K562 (cell line): ENCODE measurements at regions not wholly inside any gene's neighbourhood (a gene's known extent, or its start where the extent isn't known, plus 50 kb on each side); places are given as distances from the start of the nearest gene placed in this dataset.

ENCODE experiments used
- ATAC-seq: fragments of 200-7000 bp; cut with Tn5 transposase; 3 replicates; pipeline ENCODE4 v1.9.1; 2020; ENCODE audit warnings: moderate library complexity
- BruUV-seq: library from RNA; stranded (reverse); fragments of 400-500 nt; replicated peaks from 2 replicates; lab custom pipeline; 2021; lab: Mats Ljungman, UMichigan
- CTCF ChIA-PET: fragments of 300-600 bp; formaldehyde crosslinking; extraction: SDS; loops from one replicate; lab custom pipeline; 2021; ENCODE audit warnings: low intra/inter-chr PET ratio; lab: Yijun Ruan, JAX
- POLR2A ChIA-PET: fragments of 300-600, 350-650 bp; sonication (Branson Sonifier 250); formaldehyde crosslinking; extraction: SDS; loops from one replicate; lab custom pipeline; 2021; ENCODE audit warnings: antibody characterized with exemption, inconsistent platforms; lab: Yijun Ruan, JAX
- DNase-seq, 4 experiments: peaks; one replicate each; pipeline versions ENCODE4 v3.0.0 to v3.0.0-alpha.2; 2011 to 2018; ENCODE audit warnings: low spot score in 3 of 4, mixed read lengths in 3 of 4; ENCODE audit errors: extremely low read depth in 1 of 4
- FAIRE-seq: peaks from 2 replicates; lab custom pipeline; 2011; peaks lifted over from hg19 to GRCh38; lab: Jason Lieb, UNC
- H2AFZ ChIP-seq: 2 replicates; pipeline ENCODE4 v1.6.0; 2011; ENCODE audit warnings: low read depth, low read length, control low read depth, inconsistent platforms
- H3K27ac ChIP-seq: fragments of 200-600 bp; 3 replicates; pipeline ENCODE4 v1.8.0; 2011; ENCODE audit warnings: low read depth, mild to moderate bottlenecking, control low read depth, inconsistent platforms, low read length, moderate library complexity, mixed read lengths; ENCODE audit errors: extremely low read depth
- H3K27me3 ChIP-seq, 2 experiments: fragments of 300-600 bp in 1 of 2; 2 replicates in 1 of 2; 3 replicates in 1 of 2; pipeline versions ENCODE4 v1.6.0 to v1.8.0; 2011; ENCODE audit warnings: inconsistent platforms in 2 of 2, low read length in 2 of 2, mild to moderate bottlenecking in 1 of 2, mixed read lengths in 1 of 2, moderate library complexity in 1 of 2; ENCODE audit not compliant: control insufficient read depth in 2 of 2, insufficient read depth in 2 of 2
- H3K36me3 ChIP-seq: fragments of 300-600 bp; 3 replicates; pipeline ENCODE4 v1.8.0; 2011; ENCODE audit warnings: mild to moderate bottlenecking, low read length, inconsistent platforms; ENCODE audit not compliant: control insufficient read depth, insufficient read depth
- H3K4me1 ChIP-seq, 2 experiments: fragments of 200-600 bp in 1 of 2; replicated peaks in 1 of 2; 2 replicates in 1 of 2; 3 replicates in 1 of 2; pipeline versions ENCODE4 v1.5.1 to v1.8.0; 2011; ENCODE audit warnings: inconsistent platforms in 2 of 2, low read length in 2 of 2, mild to moderate bottlenecking in 1 of 2, mixed read lengths in 1 of 2, moderate library complexity in 1 of 2; ENCODE audit not compliant: control insufficient read depth in 2 of 2, insufficient read depth in 2 of 2
- H3K4me2 ChIP-seq: 2 replicates; pipeline ENCODE4 v1.6.1; 2011; ENCODE audit warnings: low read length, control low read depth, inconsistent platforms, mixed read lengths; ENCODE audit not compliant: insufficient read depth
- H3K4me3 ChIP-seq: fragments of 200-600 bp; sonication (generic), shearing (Covaris generic); 2 replicates; pipeline ENCODE4 v1.5.1; 2016; ENCODE audit warnings: control low read depth, inconsistent platforms
- H3K79me2 ChIP-seq: fragments of 200-600 bp; 3 replicates; pipeline ENCODE4 v1.8.0; 2011; ENCODE audit warnings: low read length, inconsistent platforms; ENCODE audit not compliant: control insufficient read depth, insufficient read depth
- H3K9ac ChIP-seq, 2 experiments: 2 replicates each; pipeline versions ENCODE4 v1.6.0 to v1.6.1; 2011; ENCODE audit warnings: low read depth in 2 of 2, low read length in 2 of 2, control low read depth in 1 of 2, inconsistent platforms in 1 of 2, mild to moderate bottlenecking in 1 of 2, mixed read lengths in 1 of 2; ENCODE audit not compliant: insufficient read depth in 1 of 2
- H3K9me1 ChIP-seq: one replicate; pipeline ENCODE4 v1.6.0; 2011; ENCODE audit warnings: inconsistent platforms, mild to moderate bottlenecking, low read length, moderate library complexity; ENCODE audit not compliant: control insufficient read depth, insufficient read depth
- H3K9me3 ChIP-seq: replicated peaks from 2 replicates; pipeline ENCODE4 v1.5.1; 2011; ENCODE audit warnings: low read depth, low read length, inconsistent platforms; ENCODE audit not compliant: control insufficient read depth, insufficient read depth
- H4K20me1 ChIP-seq: replicated peaks from 2 replicates; pipeline ENCODE4 v1.6.1; 2011; ENCODE audit warnings: low read length, inconsistent platforms, mixed read lengths; ENCODE audit not compliant: control insufficient read depth, insufficient read depth
- BHLHE40 ChIP-seq: IDR thresholded peaks from 2 replicates; pipeline ENCODE4 v1.6.1; 2011; ENCODE audit warnings: low read length, improper control_type of control experiment
- GTF2A2 ChIP-seq: IDR thresholded peaks from 2 replicates; pipeline ENCODE4 v1.6.1; 2016; ENCODE audit warnings: mild to moderate bottlenecking, missing genetic modification characterization, missing compliant biosample characterization
- PATZ1 ChIP-seq: fragments of 250-450 bp; sonication (Bioruptor Pico); IDR thresholded peaks from 2 replicates; pipeline ENCODE4 v1.5.0; 2020; ENCODE audit warnings: mild to moderate bottlenecking, borderline replicate concordance
- POLR2G ChIP-seq: fragments of 200-400 bp; formaldehyde crosslinking; IDR thresholded peaks from 2 replicates; pipeline ENCODE4 v1.6.1; 2017; ENCODE audit warnings: low read depth, mild to moderate bottlenecking, antibody characterized with exemption, low read length, moderate library complexity
- RBM17 ChIP-seq: fragments of 200-400 bp; formaldehyde crosslinking; IDR thresholded peaks from 2 replicates; pipeline ENCODE4 v1.6.1; 2017; ENCODE audit warnings: low read depth, mild to moderate bottlenecking, low read length, borderline replicate concordance
- SETDB1 ChIP-seq: IDR thresholded peaks from one replicate; pipeline ENCODE4 v1.6.1; 2012; ENCODE audit warnings: low read length, control low read depth, inconsistent platforms
- SUPT5H ChIP-seq: fragments of 450-650 bp; IDR thresholded peaks from 2 replicates; pipeline ENCODE4 v1.6.1; 2016
- USF2 ChIP-seq: sonication (generic); formaldehyde crosslinking; IDR thresholded peaks from 2 replicates; pipeline ENCODE4 v1.5.0; 2020; ENCODE audit warnings: missing genetic modification reagents
- ZNF518B ChIP-seq: fragments of 250-450 bp; sonication (Bioruptor Pico); IDR thresholded peaks from 2 replicates; pipeline ENCODE4 v1.5.0; 2021; ENCODE audit warnings: mild to moderate bottlenecking, moderate library complexity
- ZNF75A ChIP-seq: fragments of 450-650 bp; formaldehyde crosslinking; IDR thresholded peaks from 2 replicates; pipeline ENCODE4 v1.4.0; 2020; ENCODE audit warnings: mild to moderate bottlenecking
- ZNF785 ChIP-seq: fragments of 250-450 bp; sonication (Bioruptor Pico); IDR thresholded peaks from 2 replicates; pipeline ENCODE4 v1.4.0; 2020; ENCODE audit warnings: mild to moderate bottlenecking
- WGBS: fragments of 100-300 bp; shearing (Covaris generic); methylation state at CpG from one replicate; pipeline ENCODE4 v1.1.6; 2016; ENCODE audit warnings: low coverage, mixed read lengths; ENCODE audit not compliant: insufficient coverage; ENCODE audit errors: missing lambda C conversion rate; 5-methylcytosine and 5-hydroxymethylcytosine counted together
- in situ Hi-C: fragments of 300-500 bp; cut with MboI; formaldehyde crosslinking; loops from 4 replicates; pipeline ENCODE4 v1.15.0; 2018; ENCODE audit warnings: inconsistent platforms, mixed read lengths
- intact Hi-C: fragments of 100-400 bp; cut with micrococcal nuclease; formaldehyde crosslinking; loops from 2 replicates; pipeline ENCODE4 v1.14.2; 2022

- TF ChIP-seq RBM17 (no peak), SETDB1 (no peak)
- no peaks in the 10 kb centered on the region for H3K36me3 ChIP-seq
- H3K4me2 ChIP-seq = no peak overlapping the region
- ChIA-PET CTCF (no interaction called here), POLR2A (interaction anchor here (1.2 to 2.1 kb wide), 2 partner anchors 12 to 365 kb away, joined by 3 to 6 read pairs; no protein-coding TSS in a partner anchor)
- intact Hi-C loops = no loop called here
- H3K79me2 ChIP-seq = no peaks in the 10 kb centered on the region
- in situ Hi-C loops = no loop called here
- H3K9me3 ChIP-seq = no peaks in the 10 kb centered on the region
- no peaks in the 10 kb centered on the region for H3K4me1 ChIP-seq
- no TSS peak for BruUV-seq
- FAIRE-seq (no peak), ATAC-seq (no peak), DNase-seq (no peak)
- H3K4me3 ChIP-seq = no peak overlapping the region
- no peak overlapping the region for H3K9ac ChIP-seq
- no peak overlapping the region for H3K27ac ChIP-seq
- 18% methylated on average over 2 of the region's 2 CpGs for WGBS
- no peaks in the 10 kb centered on the region for H4K20me1 ChIP-seq
- no peaks in the 10 kb centered on the region; a peak in 1 of 5 replicates for H3K27me3 ChIP-seq
- no peak overlapping the region for H2AFZ ChIP-seq
- H3K9me1 ChIP-seq = no peaks in the 10 kb centered on the region
Observed at GRCh38 chr6:15781890-15782289, 119.1 kb upstream of the DTNBP1 start.

GRCh38 chr6:15781333-15781732 lies 118.5 kb upstream of the DTNBP1 start:
- POLR2A ChIA-PET = interaction anchor here (0.6 to 2.1 kb wide), 5 partner anchors 12 to 366 kb away, joined by 3 to 6 read pairs (median 3); no protein-coding TSS in a partner anchor
- no peaks in the 10 kb centered on the region for H3K9me1 ChIP-seq
- no peak for TF ChIP-seq POLR2G
- TF ChIP-seq GTF2A2 (tag) = no peak
- no peak for TF ChIP-seq SUPT5H
- TF ChIP-seq PATZ1 (CRISPR knock-in tag) = no peak
- TF ChIP-seq ZNF75A (CRISPR knock-in tag) = no peak
- TF ChIP-seq ZNF785 (CRISPR knock-in tag) = no peak
- TF ChIP-seq ZNF518B = no peak
- TF ChIP-seq USF2 (CRISPR knock-in tag) = no peak
- no peak for TF ChIP-seq BHLHE40

More at GRCh38 chr6:15781333-15781732, 118.5 kb upstream of the DTNBP1 start:
- 11% methylated on average over 3 of the region's 3 CpGs for WGBS
- in situ Hi-C loops = no loop called here
- H3K4me2 ChIP-seq = no peak overlapping the region
- H3K27me3 ChIP-seq = no peaks in the 10 kb centered on the region; a peak in 1 of 5 replicates
- H4K20me1 ChIP-seq = no peaks in the 10 kb centered on the region
- no peaks in the 10 kb centered on the region for H3K79me2 ChIP-seq
- no peak overlapping the region for H3K4me3 ChIP-seq
- no peak overlapping the region for H3K27ac ChIP-seq
- H3K4me1 ChIP-seq = no peaks in the 10 kb centered on the region
- no peaks in the 10 kb centered on the region for H3K36me3 ChIP-seq
- FAIRE-seq (no peak), ATAC-seq (no peak), DNase-seq (no peak)
- H3K9me3 ChIP-seq = no peaks in the 10 kb centered on the region
- intact Hi-C loops = no loop called here
- H3K9ac ChIP-seq = no peak overlapping the region
- no peak overlapping the region for H2AFZ ChIP-seq
- BruUV-seq = no TSS peak
- CTCF ChIA-PET = no interaction called here
